SK-N-SH treated with all-trans-retinoic acid at 6 μM for 48 hours (cell line): ENCODE measurements at regions not wholly inside any gene's neighbourhood (a gene's known extent, or its start where the extent isn't known, plus 50 kb on each side); places are given as distances from the start of the nearest gene placed in this dataset.

ENCODE experiments used
- ATAC-seq: fragments of 200-7000 bp; cut with Tn5 transposase; 3 replicates; pipeline ENCODE4 v1.9.1; 2020; ENCODE audit warnings: mild to moderate bottlenecking, moderate library complexity
- ARNTL ChIP-seq: fragments of 450-650 bp; formaldehyde crosslinking; IDR thresholded peaks from 2 replicates; pipeline ENCODE4 v1.5.0; 2020; ENCODE audit warnings: low read depth, mild to moderate bottlenecking, moderate library complexity, borderline replicate concordance
- BACH2 ChIP-seq: fragments of 250-450 bp; sonication (Bioruptor Pico); IDR thresholded peaks from 2 replicates; pipeline ENCODE4 v1.9.0; 2021; ENCODE audit warnings: mild to moderate bottlenecking, borderline replicate concordance
- CREB5 ChIP-seq: fragments of 250-450 bp; sonication (Bioruptor Pico); IDR thresholded peaks from 2 replicates; pipeline ENCODE4 v1.5.1; 2020; ENCODE audit warnings: low read depth, mild to moderate bottlenecking, moderate library complexity
- CSDC2 ChIP-seq: fragments of 250-450 bp; sonication (Bioruptor Pico); IDR thresholded peaks from 2 replicates; pipeline ENCODE4 v1.5.0; 2020; ENCODE audit warnings: mild to moderate bottlenecking, moderate library complexity
- CSRNP3 ChIP-seq: fragments of 250-450 bp; sonication (Bioruptor Pico); IDR thresholded peaks from 2 replicates; pipeline ENCODE4 v1.5.1; 2021; ENCODE audit warnings: mild to moderate bottlenecking, moderate library complexity
- ESRRG ChIP-seq: fragments of 250-450 bp; sonication (Bioruptor Pico); IDR thresholded peaks from 2 replicates; pipeline ENCODE4 v1.6.1; 2021; ENCODE audit warnings: mild to moderate bottlenecking
- GLIS3 ChIP-seq: fragments of 250-450 bp; sonication (Bioruptor Pico); IDR thresholded peaks from 2 replicates; pipeline ENCODE4 v1.5.0; 2020; ENCODE audit warnings: mild to moderate bottlenecking, moderate library complexity
- OSR1 ChIP-seq: fragments of 250-450 bp; sonication (Bioruptor Pico); IDR thresholded peaks from 2 replicates; pipeline ENCODE4 v1.8.0; 2022; ENCODE audit warnings: moderate library complexity, mild to moderate bottlenecking, inconsistent platforms
- PATZ1 ChIP-seq: fragments of 250-450 bp; sonication (Bioruptor Pico); IDR thresholded peaks from 2 replicates; pipeline ENCODE4 v1.8.0; 2020; ENCODE audit warnings: mild to moderate bottlenecking, moderate library complexity, borderline replicate concordance
- POU6F1 ChIP-seq: fragments of 250-450 bp; sonication (Bioruptor Pico); IDR thresholded peaks from 2 replicates; pipeline ENCODE4 v1.8.0; 2021; ENCODE audit warnings: low read depth, mild to moderate bottlenecking, moderate library complexity, borderline replicate concordance
- PPARA ChIP-seq: fragments of 250-450 bp; sonication (Bioruptor Pico); IDR thresholded peaks from 2 replicates; pipeline ENCODE4 v1.5.0; 2020; ENCODE audit warnings: mild to moderate bottlenecking, borderline replicate concordance
- RARB ChIP-seq: fragments of 250-450 bp; sonication (Bioruptor Pico); IDR thresholded peaks from 2 replicates; pipeline ENCODE4 v1.8.0; 2021; ENCODE audit warnings: mild to moderate bottlenecking, moderate library complexity
- SNAI2 ChIP-seq: fragments of 250-450 bp; sonication (Bioruptor Pico); IDR thresholded peaks from 2 replicates; pipeline ENCODE4 v1.5.0; 2020; ENCODE audit warnings: mild to moderate bottlenecking, moderate library complexity
- TCF4 ChIP-seq: fragments of 250-450 bp; sonication (Bioruptor Pico); IDR thresholded peaks from 2 replicates; pipeline ENCODE4 v1.8.0; 2021; ENCODE audit warnings: mild to moderate bottlenecking, moderate library complexity, borderline replicate concordance
- ZC3H10 ChIP-seq: fragments of 250-450 bp; sonication (Bioruptor Pico); IDR thresholded peaks from 2 replicates; pipeline ENCODE4 v1.5.1; 2021; ENCODE audit warnings: mild to moderate bottlenecking, moderate library complexity
- ZFP3 ChIP-seq: fragments of 250-450 bp; sonication (Bioruptor Pico); IDR thresholded peaks from 2 replicates; pipeline ENCODE4 v1.5.0; 2020; ENCODE audit warnings: mild to moderate bottlenecking, moderate library complexity
- ZFP30 ChIP-seq: fragments of 450-650 bp; formaldehyde crosslinking; IDR thresholded peaks from 2 replicates; pipeline ENCODE4 v1.5.0; 2022; ENCODE audit warnings: mild to moderate bottlenecking, moderate library complexity
- ZNF565 ChIP-seq: fragments of 450-650 bp; formaldehyde crosslinking; conservative IDR thresholded peaks from 2 replicates; pipeline ENCODE4 v1.5.0; 2020; ENCODE audit warnings: low read depth, mild to moderate bottlenecking, moderate library complexity
- ZNF8 ChIP-seq: fragments of 450-650 bp; formaldehyde crosslinking; IDR thresholded peaks from 2 replicates; pipeline ENCODE4 v1.5.0; 2020; ENCODE audit warnings: mild to moderate bottlenecking, moderate library complexity
- TF ChIP-seq, protein P1 (sequence below): fragments of 250-450 bp; sonication (Bioruptor Pico); IDR thresholded peaks from 2 replicates; pipeline ENCODE4 v1.5.0; 2020; ENCODE audit warnings: mild to moderate bottlenecking, moderate library complexity

GRCh38 chr14:89702876-89703200 lies 251.7 kb downstream of the EFCAB11 start:
- no peak for ATAC-seq
- TF ChIP-seq ZC3H10 (CRISPR knock-in tag) (no peak), CREB5 (CRISPR knock-in tag) (no peak), ARNTL (CRISPR knock-in tag) (no peak), ZNF8 (CRISPR knock-in tag) (no peak), CSRNP3 (CRISPR knock-in tag) (no peak), ZFP3 (CRISPR knock-in tag) (no peak), SNAI2 (no peak), ZNF565 (CRISPR knock-in tag) (no peak)
- TF ChIP-seq, protein P1, sequence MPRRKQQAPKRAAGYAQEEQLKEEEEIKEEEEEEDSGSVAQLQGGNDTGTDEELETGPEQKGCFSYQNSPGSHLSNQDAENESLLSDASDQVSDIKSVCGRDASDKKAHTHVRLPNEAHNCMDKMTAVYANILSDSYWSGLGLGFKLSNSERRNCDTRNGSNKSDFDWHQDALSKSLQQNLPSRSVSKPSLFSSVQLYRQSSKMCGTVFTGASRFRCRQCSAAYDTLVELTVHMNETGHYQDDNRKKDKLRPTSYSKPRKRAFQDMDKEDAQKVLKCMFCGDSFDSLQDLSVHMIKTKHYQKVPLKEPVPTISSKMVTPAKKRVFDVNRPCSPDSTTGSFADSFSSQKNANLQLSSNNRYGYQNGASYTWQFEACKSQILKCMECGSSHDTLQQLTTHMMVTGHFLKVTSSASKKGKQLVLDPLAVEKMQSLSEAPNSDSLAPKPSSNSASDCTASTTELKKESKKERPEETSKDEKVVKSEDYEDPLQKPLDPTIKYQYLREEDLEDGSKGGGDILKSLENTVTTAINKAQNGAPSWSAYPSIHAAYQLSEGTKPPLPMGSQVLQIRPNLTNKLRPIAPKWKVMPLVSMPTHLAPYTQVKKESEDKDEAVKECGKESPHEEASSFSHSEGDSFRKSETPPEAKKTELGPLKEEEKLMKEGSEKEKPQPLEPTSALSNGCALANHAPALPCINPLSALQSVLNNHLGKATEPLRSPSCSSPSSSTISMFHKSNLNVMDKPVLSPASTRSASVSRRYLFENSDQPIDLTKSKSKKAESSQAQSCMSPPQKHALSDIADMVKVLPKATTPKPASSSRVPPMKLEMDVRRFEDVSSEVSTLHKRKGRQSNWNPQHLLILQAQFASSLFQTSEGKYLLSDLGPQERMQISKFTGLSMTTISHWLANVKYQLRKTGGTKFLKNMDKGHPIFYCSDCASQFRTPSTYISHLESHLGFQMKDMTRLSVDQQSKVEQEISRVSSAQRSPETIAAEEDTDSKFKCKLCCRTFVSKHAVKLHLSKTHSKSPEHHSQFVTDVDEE: no peak
- TF ChIP-seq, all 23 proteins: peak for 0

GRCh38 chr14:89702073-89702875 lies 252.3 kb downstream of the EFCAB11 start:
- TF ChIP-seq SNAI2 (no peak), OSR1 (no peak), PPARA (no peak), CSDC2 (CRISPR knock-in tag) (no peak), ZC3H10 (CRISPR knock-in tag) (no peak), GLIS3 (CRISPR knock-in tag) (no peak), RARB (CRISPR knock-in tag) (no peak), POU6F1 (CRISPR knock-in tag) (no peak)
- TF ChIP-seq, protein P1: no peak
- ATAC-seq: peak; percentile 31

- ATAC-seq: peak; percentile 86
Measured at GRCh38 chr14:89701211-89702043, 253.1 kb downstream of the EFCAB11 start.

More at GRCh38 chr14:89701211-89702043, 253.1 kb downstream of the EFCAB11 start:
- TF ChIP-seq ZFP30 (CRISPR knock-in tag) (no peak), BACH2 (CRISPR knock-in tag) (no peak), CREB5 (CRISPR knock-in tag) (no peak), ESRRG (no peak), PATZ1 (no peak), ZC3H10 (CRISPR knock-in tag) (no peak), TCF4 (CRISPR knock-in tag) (no peak), ARNTL (CRISPR knock-in tag) (no peak), CSRNP3 (CRISPR knock-in tag) (no peak), SNAI2 (no peak)
